ENCODE measurements at regions not wholly inside any gene's neighbourhood (a gene's known extent, or its start where the extent isn't known, plus 50 kb on each side); places are given as distances from the start of the nearest gene placed in this dataset.
"Not testable (repeated sequence)": the region's sequence is repeated elsewhere in the genome, so short reads cannot be mapped to it uniquely, and the experiment has no call there.

GRCh38 chr9:90511711-90512110 lies 130.9 kb downstream of the DIRAS2 start:
- no peak for DNase-seq

DNA sequence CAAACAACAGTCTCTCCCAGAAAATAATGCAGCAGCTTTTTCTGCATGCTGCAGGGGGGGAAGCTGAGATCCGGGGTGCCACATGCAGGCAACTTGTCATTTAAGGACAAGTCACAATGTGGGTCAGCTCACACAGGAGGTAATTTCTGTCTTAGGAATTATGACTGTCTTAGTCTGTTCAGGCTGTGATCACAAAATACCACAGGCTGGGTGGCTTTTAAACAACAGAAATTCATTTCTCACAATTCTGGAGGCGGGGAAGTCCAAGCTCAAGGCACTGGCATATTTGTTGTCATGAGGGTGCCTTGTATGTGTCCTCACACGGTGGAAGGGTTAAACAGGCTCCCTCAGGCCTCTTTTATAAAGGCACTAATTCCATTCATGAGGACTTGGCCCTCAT lies 127.7 kb downstream of the DIRAS2 start:
- no peak for DNase-seq

GRCh38 chr9:90515510-90515909 lies 127.1 kb downstream of the DIRAS2 start:
- DNase-seq: no peak

DNA sequence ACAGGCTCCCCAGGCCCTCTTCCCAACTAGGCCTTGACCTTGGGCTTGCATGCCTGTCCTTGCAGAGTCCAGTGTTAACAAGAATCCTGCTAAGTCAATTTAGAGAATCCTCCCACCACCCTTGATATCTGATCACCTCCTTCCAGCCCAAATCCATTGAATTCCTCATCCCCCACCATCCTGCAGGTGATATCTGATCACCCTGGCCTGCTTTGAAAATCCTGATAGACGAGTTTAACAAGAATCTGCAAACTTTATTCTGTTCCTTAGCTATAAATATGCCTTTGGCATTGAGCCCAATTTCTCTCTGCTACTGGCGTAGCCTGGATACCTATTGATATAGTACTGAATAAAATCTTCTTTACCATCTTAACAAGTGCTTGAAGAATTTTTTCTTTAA lies 125.5 kb downstream of the DIRAS2 start:
- DNase-seq: no peak

DNA sequence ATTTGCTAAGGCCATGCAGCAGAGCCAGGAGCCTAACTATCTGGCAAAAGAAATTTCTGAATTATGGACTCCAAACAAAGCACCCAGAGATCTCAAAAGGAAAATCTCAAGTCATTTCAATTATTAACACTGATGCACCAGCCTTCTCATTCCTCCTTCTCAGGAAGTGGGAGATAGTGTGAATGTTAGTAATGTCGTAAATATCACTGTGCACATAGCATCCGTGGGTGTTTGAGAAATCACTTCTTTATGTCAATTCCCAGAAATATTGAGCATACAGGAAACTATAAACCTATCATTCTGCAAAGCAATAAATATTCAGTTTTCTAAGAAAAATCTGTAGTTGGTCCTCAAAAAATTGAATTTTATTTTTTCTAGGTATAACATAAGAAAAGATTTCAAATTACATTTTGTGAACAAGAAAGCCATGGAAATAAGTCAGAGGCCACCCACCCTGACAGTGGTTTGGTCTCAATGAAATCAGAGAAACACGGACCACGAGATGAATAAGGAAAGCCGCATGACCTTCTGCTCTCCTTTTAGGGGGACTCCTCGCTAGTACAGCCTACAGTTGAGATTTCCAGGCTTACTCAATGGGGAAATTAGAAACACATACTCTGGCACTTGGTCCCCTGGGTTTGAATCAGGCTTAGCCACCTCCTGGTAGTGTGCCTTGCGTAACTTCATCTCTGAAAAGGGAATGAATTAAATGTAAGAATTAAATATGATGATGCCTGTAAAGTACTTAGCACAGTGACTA lies 120.6 kb downstream of the DIRAS2 start:
- DNase-seq: no peak

GRCh38 chr9:90523958-90524357 lies 118.7 kb downstream of the DIRAS2 start:
- DNase-seq: no peak

DNA sequence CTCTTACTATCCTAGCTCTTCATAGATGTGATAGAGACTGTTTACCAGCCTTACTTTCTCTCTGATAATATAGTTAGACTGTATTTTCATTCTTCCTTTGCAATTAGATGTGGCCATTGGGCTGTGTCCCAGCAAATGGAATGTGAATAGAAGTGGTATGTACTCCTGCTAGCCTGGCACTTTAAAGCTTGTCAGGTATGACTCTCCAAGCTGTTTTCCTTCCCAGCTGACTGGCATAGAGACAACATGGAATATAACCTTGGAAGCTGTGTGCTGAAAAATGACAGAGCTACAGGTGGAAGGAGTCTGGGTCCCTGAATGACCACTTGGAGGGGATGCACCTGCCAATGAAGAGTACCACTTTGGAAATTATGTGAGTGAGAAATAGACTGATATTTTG lies 116.2 kb downstream of the DIRAS2 start:
- no peak for DNase-seq

- not testable (repeated sequence) for DNase-seq
Measured at GRCh38 chr9:90536094-90536493, 106.5 kb downstream of the DIRAS2 start.

- no peak for DNase-seq
Measured at GRCh38 chr9:90538566-90538965, 104.1 kb downstream of the DIRAS2 start.

DNA sequence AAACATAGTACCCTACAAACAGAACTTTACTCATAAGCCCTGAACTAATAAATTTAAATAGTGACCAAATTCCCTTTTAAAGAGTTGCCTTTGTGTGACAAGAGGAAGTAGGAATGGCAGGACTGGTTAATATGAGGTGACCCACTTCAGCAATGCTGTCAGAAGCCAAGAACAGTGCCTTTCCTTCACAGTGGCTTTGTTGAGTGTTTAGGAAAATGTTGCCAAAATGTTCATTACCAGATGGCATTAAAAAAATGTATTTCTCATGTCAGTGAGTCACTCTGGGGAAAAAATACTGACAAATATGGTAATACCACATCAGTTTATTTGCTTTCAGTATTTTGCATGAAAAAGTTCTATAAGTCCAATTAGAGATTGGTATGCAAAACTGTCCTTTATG lies 103.3 kb downstream of the DIRAS2 start:
- no peak for DNase-seq

DNA sequence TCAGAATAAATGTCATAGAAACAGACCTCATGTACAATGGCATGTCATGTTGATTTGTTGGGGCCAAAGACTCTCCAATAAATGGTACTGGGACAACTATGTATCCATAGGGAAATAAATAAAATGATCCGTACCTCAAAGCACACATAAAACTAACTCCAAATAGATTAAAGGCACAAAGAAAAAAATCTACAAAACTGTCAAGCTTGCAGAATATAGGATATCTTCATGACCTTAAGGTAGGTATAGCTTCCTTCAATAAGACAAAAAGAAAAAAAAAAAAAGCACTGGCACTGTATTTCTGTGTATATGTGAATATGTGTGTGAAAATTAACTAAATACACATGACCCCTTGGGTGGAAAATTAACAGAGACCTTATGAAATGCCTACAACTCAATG lies 101.9 kb downstream of the DIRAS2 start:
- DNase-seq: no peak

GRCh38 chr9:90544488-90544887 lies 98.1 kb downstream of the DIRAS2 start:
- no peak for DNase-seq

DNA sequence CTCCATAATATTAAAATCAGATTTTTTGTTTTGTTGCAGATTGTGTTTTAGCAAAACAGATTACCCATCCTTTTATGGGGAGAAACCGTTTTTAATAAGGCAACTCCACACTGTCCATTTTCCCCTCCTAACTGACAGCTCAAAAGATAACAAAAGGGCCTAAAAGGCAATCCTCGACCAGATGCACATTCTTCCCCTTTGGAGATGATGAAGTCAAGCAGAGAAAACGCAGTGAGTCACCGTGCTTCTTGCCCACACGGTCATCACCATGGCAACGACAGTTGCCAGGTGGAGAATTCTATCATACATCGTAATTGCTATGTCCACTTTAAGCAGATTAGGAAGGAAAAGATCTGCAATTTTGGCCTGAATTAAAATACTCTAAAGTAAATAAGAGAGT lies 96.4 kb downstream of the DIRAS2 start:
- DNase-seq: no peak

GRCh38 chr9:90547896-90548295 lies 94.7 kb downstream of the DIRAS2 start:
- no peak for DNase-seq

DNA sequence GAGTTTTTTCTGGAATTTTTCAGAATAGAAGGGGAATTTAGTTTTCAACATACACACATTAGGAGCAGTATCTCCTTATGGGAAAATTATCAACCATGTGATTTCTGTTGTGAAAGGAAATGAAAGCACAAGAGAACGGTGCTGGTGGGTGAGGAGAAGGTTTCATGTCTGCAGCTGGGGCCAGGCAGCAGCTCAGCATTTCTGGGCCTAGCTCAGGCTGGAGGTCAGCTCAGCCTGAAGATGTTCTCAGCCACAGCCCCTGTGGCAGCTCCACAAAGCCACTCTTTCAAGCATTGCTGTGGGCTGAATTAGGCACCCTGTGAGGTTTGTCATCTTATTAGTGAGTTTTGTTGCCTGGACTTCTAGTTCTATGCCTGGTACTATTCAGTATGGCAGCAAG lies 90.3 kb downstream of the DIRAS2 start:
- no peak for DNase-seq

- no peak for DNase-seq
Measured at GRCh38 chr9:90555351-90556057, 87.1 kb downstream of the DIRAS2 start.

GRCh38 chr9:90556897-90557675 lies 85.5 kb downstream of the DIRAS2 start:
- DNase-seq: no peak

DNA sequence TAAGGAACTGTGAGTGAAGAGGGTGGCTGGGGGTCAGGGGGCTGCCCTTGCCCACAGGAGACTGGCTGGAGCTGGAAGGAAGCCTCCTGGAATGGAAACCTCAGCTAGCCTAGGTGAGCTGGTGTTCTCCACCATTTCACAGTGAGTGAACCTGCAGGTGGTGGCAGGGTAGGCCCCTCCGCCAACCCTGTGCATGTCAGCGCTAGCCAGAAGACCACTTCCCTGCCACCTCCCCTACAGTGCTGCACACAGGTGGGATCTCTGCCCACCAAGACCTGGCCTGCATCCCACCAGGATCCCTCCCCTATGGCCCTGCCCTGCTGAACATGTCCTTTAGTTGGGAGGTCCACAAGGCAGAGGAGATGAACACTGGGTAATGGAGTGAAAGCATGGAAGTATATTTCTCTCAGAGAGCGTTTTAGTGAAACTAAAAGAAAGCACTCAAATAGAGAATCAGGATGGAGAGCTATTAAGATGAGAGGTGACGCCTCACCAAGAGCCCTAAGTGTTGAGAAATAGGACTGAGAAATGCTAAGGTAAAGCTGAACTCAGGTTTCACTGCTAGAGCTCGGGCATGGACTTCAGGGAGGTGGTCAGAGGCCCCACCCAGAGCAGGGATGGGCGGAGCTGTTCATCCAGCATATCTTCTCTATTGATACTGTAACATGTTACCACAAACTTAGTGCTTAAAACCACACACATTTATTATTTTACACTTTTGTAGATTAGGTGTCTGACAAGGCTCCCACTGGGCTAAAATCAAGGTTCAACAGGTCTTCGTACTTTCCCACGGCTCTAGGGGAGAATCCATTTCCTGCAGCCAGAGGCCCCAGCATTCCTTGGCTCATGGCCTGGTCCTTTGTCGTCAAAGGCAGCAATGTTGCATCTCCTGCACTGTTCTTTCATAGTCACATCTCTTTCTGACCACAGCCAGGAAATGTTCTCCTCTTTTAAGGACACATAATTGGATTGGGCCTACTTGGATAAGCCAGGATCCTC lies 83.2 kb downstream of the DIRAS2 start:
- DNase-seq: no peak
